ENCODE measurements at regions not wholly inside any gene's neighbourhood (a gene's known extent, or its start where the extent isn't known, plus 50 kb on each side); places are given as distances from the start of the nearest gene placed in this dataset.

GRCh38 chr13:60327511-60327910 is 69.5 kb upstream of the TDRD3 start:
- no peaks in the 10 kb centered on the region for H3K27me3 Mint-ChIP-seq (ENCODE audit: low read depth)
- ATAC-seq (no peak), DNase-seq (ENCODE audit: low spot score) (no peak)
- H3K9me3 Mint-ChIP-seq: no peaks in the 10 kb centered on the region
- no peak overlapping the region for H3K4me3 Mint-ChIP-seq
- H3K36me3 Mint-ChIP-seq: no peaks in the 10 kb centered on the region
- no peak for TF ChIP-seq AFF4 (CRISPR knock-in tag; IDR thresholded peaks at IDR 0.05; ENCODE audit: borderline replicate concordance)
- no peak for TF ChIP-seq NR3C1 (CRISPR knock-in tag; conservative IDR thresholded peaks at IDR 0.05; ENCODE audit: low read depth)
- TF ChIP-seq ZNF138 (CRISPR knock-in tag; conservative IDR thresholded peaks at IDR 0.05): no peak
- no peak for TF ChIP-seq ATF2 (CRISPR knock-in tag; IDR thresholded peaks at IDR 0.05; ENCODE audit: borderline replicate concordance, low read depth)
- TF ChIP-seq MAX (CRISPR knock-in tag; IDR thresholded peaks at IDR 0.05): no peak
- no peak for TF ChIP-seq EMX1 (CRISPR knock-in tag; IDR thresholded peaks at IDR 0.05)
- TF ChIP-seq TEAD4 (CRISPR knock-in tag; IDR thresholded peaks at IDR 0.05): no peak
- no peak for TF ChIP-seq CTCF (IDR thresholded peaks at IDR 0.05)
- no peak for TF ChIP-seq NFATC4 (CRISPR knock-in tag; IDR thresholded peaks at IDR 0.05)
- TF ChIP-seq E2F5 (CRISPR knock-in tag; IDR thresholded peaks at IDR 0.05): no peak
- TF ChIP-seq CDX4 (CRISPR knock-in tag; IDR thresholded peaks at IDR 0.05; ENCODE audit: borderline replicate concordance): no peak
- no peak overlapping the region for H3K27ac Mint-ChIP-seq
- ChIA-PET CTCF (interaction anchor here (1.0 to 1.9 kb wide), 5 partner anchors 8 to 647 kb away, joined by 3 to 8 read pairs (median 3); no protein-coding TSS in a partner anchor), POLR2A (no interaction called here)
- H3K4me1 Mint-ChIP-seq: peaks cover 8% of the 10 kb centered on the region

- DNase-seq (ENCODE audit: low spot score) (no peak), ATAC-seq (no peak)
- CTCF ChIA-PET: interaction anchor here (1.0 to 1.9 kb wide), 4 partner anchors 9 to 646 kb away, joined by 3 to 8 read pairs (median 3); no protein-coding TSS in a partner anchor
- POLR2A ChIA-PET: no interaction called here
- Mint-ChIP-seq H3K27me3 (ENCODE audit: low read depth) (no peaks in the 10 kb centered on the region), H3K4me1 (peaks cover 8% of the 10 kb centered on the region), H3K36me3 (peaks cover under 1% of the 10 kb centered on the region; the same call in 1 of the 2 replicates), H3K9me3 (peaks cover under 1% of the 10 kb centered on the region), H3K4me3 (no peak overlapping the region), H3K27ac (no peak overlapping the region)
- no peak for TF ChIP-seq FOXJ3 (CRISPR knock-in tag; IDR thresholded peaks at IDR 0.05; ENCODE audit: borderline replicate concordance)
- no peak for TF ChIP-seq E2F4 (CRISPR knock-in tag; IDR thresholded peaks at IDR 0.05; ENCODE audit: borderline replicate concordance, low read depth)
- no peak for TF ChIP-seq ZNF232 (CRISPR knock-in tag; IDR thresholded peaks at IDR 0.05)
- TF ChIP-seq CDX4 (CRISPR knock-in tag; IDR thresholded peaks at IDR 0.05; ENCODE audit: borderline replicate concordance): no peak
- no peak for TF ChIP-seq CREM (CRISPR knock-in tag; IDR thresholded peaks at IDR 0.05)
- TF ChIP-seq ESRRA (CRISPR knock-in tag; IDR thresholded peaks at IDR 0.05; ENCODE audit: borderline replicate concordance): no peak
- TF ChIP-seq PREB (CRISPR knock-in tag; IDR thresholded peaks at IDR 0.05; ENCODE audit: borderline replicate concordance): no peak
- TF ChIP-seq ZNF425 (CRISPR knock-in tag; conservative IDR thresholded peaks at IDR 0.05): no peak
Observed at GRCh38 chr13:60328073-60328472, 68.9 kb upstream of the TDRD3 start.
